Glutamatergic neuron (in vitro differentiated cells): ENCODE measurements at regions not wholly inside any gene's neighbourhood (a gene's known extent, or its start where the extent isn't known, plus 50 kb on each side); places are given as distances from the start of the nearest gene placed in this dataset.
A peak's percentile ranks its signal among the peaks of the same experiment; 100 is the strongest.

Experiments
- DNase-seq: peaks from one replicate; pipeline ENCODE4 v3.0.0; 2022
- H3K27ac Mint-ChIP-seq: one replicate; pipeline ENCODE4 v1.8.0; 2020; ENCODE audit warnings: mild to moderate bottlenecking, mixed read lengths, inconsistent platforms; ENCODE audit not compliant: unreplicated experiment
- H3K27me3 Mint-ChIP-seq: one replicate; pipeline ENCODE4 v1.8.0; 2020; ENCODE audit warnings: mild to moderate bottlenecking, moderate library complexity, mixed read lengths, inconsistent platforms; ENCODE audit not compliant: unreplicated experiment
- H3K36me3 Mint-ChIP-seq: one replicate; pipeline ENCODE4 v1.8.0; 2020; ENCODE audit warnings: mild to moderate bottlenecking, mixed read lengths, inconsistent platforms; ENCODE audit not compliant: unreplicated experiment
- H3K4me1 Mint-ChIP-seq: one replicate; pipeline ENCODE4 v1.8.0; 2020; ENCODE audit warnings: mild to moderate bottlenecking, low read depth, mixed read lengths, inconsistent platforms; ENCODE audit not compliant: unreplicated experiment
- H3K4me3 Mint-ChIP-seq: one replicate; pipeline ENCODE4 v1.8.0; 2020; ENCODE audit warnings: mild to moderate bottlenecking, mixed read lengths, inconsistent platforms; ENCODE audit not compliant: unreplicated experiment
- H3K9me3 Mint-ChIP-seq: one replicate; pipeline ENCODE4 v1.8.0; 2020; ENCODE audit warnings: mild to moderate bottlenecking, moderate library complexity, mixed read lengths, inconsistent platforms; ENCODE audit not compliant: unreplicated experiment
- CTCF ChIP-seq: fragments of 200-600 bp; sonication (generic); IDR thresholded peaks from one replicate; pipeline ENCODE4 v1.5.0; 2021; ENCODE audit not compliant: partially characterized antibody, unreplicated experiment

GRCh38 chrX:39877905-39878304, 219.9 kb downstream of the BCOR start:
- DNase-seq = peak; percentile 22
- no peaks in the 10 kb centered on the region for H3K9me3 Mint-ChIP-seq
- no peak for TF ChIP-seq CTCF
- H3K27ac Mint-ChIP-seq = no peak overlapping the region
- peaks cover 4% of the 10 kb centered on the region for H3K4me1 Mint-ChIP-seq
- H3K27me3 Mint-ChIP-seq = peaks cover 5% of the 10 kb centered on the region
- no peaks in the 10 kb centered on the region for H3K36me3 Mint-ChIP-seq
- no peak overlapping the region for H3K4me3 Mint-ChIP-seq

GRCh38 chrX:39883666-39884065, 214.1 kb downstream of the BCOR start:
- H3K27ac Mint-ChIP-seq = no peak overlapping the region
- no peak overlapping the region for H3K4me3 Mint-ChIP-seq
- DNase-seq = no peak
- peaks cover 3% of the 10 kb centered on the region for H3K27me3 Mint-ChIP-seq
- H3K36me3 Mint-ChIP-seq = no peaks in the 10 kb centered on the region
- H3K4me1 Mint-ChIP-seq = peaks cover 2% of the 10 kb centered on the region
- no peaks in the 10 kb centered on the region for H3K9me3 Mint-ChIP-seq
- no peak for TF ChIP-seq CTCF

GRCh38 chrX:39886282-39886681, 211.5 kb downstream of the BCOR start:
- no peaks in the 10 kb centered on the region for H3K9me3 Mint-ChIP-seq
- peaks cover 2% of the 10 kb centered on the region for H3K4me1 Mint-ChIP-seq
- H3K4me3 Mint-ChIP-seq = no peak overlapping the region
- TF ChIP-seq CTCF = no peak
- H3K27me3 Mint-ChIP-seq = peaks cover 3% of the 10 kb centered on the region
- DNase-seq = no peak
- H3K27ac Mint-ChIP-seq = no peak overlapping the region
- H3K36me3 Mint-ChIP-seq = no peaks in the 10 kb centered on the region

- H3K9me3 Mint-ChIP-seq = no peaks in the 10 kb centered on the region
- no peak overlapping the region for H3K27ac Mint-ChIP-seq
- no peaks in the 10 kb centered on the region for H3K36me3 Mint-ChIP-seq
- peaks cover 2% of the 10 kb centered on the region for H3K4me1 Mint-ChIP-seq
- no peak for TF ChIP-seq CTCF
- no peak for DNase-seq
- peaks cover 3% of the 10 kb centered on the region for H3K27me3 Mint-ChIP-seq
- no peak overlapping the region for H3K4me3 Mint-ChIP-seq
Measured at GRCh38 chrX:39888730-39889129, 209.0 kb downstream of the BCOR start.

GRCh38 chrX:39889704-39890103, 208.1 kb downstream of the BCOR start:
- H3K27ac Mint-ChIP-seq = no peak overlapping the region
- no peaks in the 10 kb centered on the region for H3K9me3 Mint-ChIP-seq
- H3K36me3 Mint-ChIP-seq = no peaks in the 10 kb centered on the region

More at GRCh38 chrX:39889704-39890103, 208.1 kb downstream of the BCOR start:
- TF ChIP-seq CTCF = no peak
- Mint-ChIP-seq H3K27me3 (peaks cover 3% of the 10 kb centered on the region), H3K4me3 (no peak overlapping the region), H3K4me1 (peaks cover 2% of the 10 kb centered on the region)
- DNase-seq = no peak
